HEK293 (cell line): ENCODE measurements at regions not wholly inside any gene's neighbourhood (a gene's known extent, or its start where the extent isn't known, plus 50 kb on each side); places are given as distances from the start of the nearest gene placed in this dataset.

Experiments used
- CTCF ChIA-PET: fragments of 350-600 bp; formaldehyde crosslinking; extraction: SDS; loops from one replicate; lab custom pipeline; 2021; ENCODE audit warnings: antibody characterized with exemption; lab: Yijun Ruan, JAX
- POLR2A ChIA-PET: fragments of 300-600 bp; formaldehyde crosslinking; extraction: SDS; loops from one replicate; lab custom pipeline; 2020; ENCODE audit warnings: antibody characterized with exemption, inconsistent platforms; lab: Yijun Ruan, JAX
- H3K27ac ChIP-seq: fragments of 200-500 bp; sonication (Bioruptor generic); 2 replicates; pipeline ENCODE4 v1.5.1; 2014; ENCODE audit warnings: low read depth, low read length, control low read depth, inconsistent platforms; ENCODE audit errors: extremely low read depth
- H3K36me3 ChIP-seq, 2 experiments: fragments of 200-500 bp in 1 of 2; sonication (Bioruptor generic) in 1 of 2; 1 replicate in 1 of 2; 2 replicates in 1 of 2; pipeline ENCODE4 v1.5.1; 2014 to 2017; ENCODE audit warnings: inconsistent platforms in 2 of 2, low read length in 2 of 2; ENCODE audit not compliant: control insufficient read depth in 2 of 2, insufficient read depth in 1 of 2
- H3K4me1 ChIP-seq: fragments of 200-500 bp; sonication (Bioruptor generic); 2 replicates; pipeline ENCODE4 v1.5.1; 2014; ENCODE audit warnings: mild to moderate bottlenecking, low read length, inconsistent platforms; ENCODE audit not compliant: control insufficient read depth, insufficient read depth
- H3K4me3 ChIP-seq: 2 replicates; pipeline ENCODE4 v1.5.1; 2011; ENCODE audit warnings: low read depth, mild to moderate bottlenecking, control low read depth, low read length, moderate library complexity
- H3K9me3 ChIP-seq: fragments of 200-500 bp; sonication (Bioruptor generic); 2 replicates; pipeline ENCODE4 v1.5.1; 2014; ENCODE audit warnings: low read depth, low read length, inconsistent platforms; ENCODE audit not compliant: control insufficient read depth, insufficient read depth
- BCL11B ChIP-seq: fragments of 450-650 bp; formaldehyde crosslinking; IDR thresholded peaks from 2 replicates; pipeline ENCODE4 v1.5.1; 2016; ENCODE audit warnings: low read depth, missing biosample characterization, missing genetic modification characterization
- EGR2 ChIP-seq: fragments of 450-650 bp; formaldehyde crosslinking; IDR thresholded peaks from 2 replicates; pipeline ENCODE4 v1.5.1; 2016; ENCODE audit warnings: low read depth, missing biosample characterization, missing genetic modification characterization
- PRDM1 ChIP-seq: fragments of 450-650 bp; formaldehyde crosslinking; IDR thresholded peaks from 2 replicates; pipeline ENCODE4; 2016; ENCODE audit warnings: missing biosample characterization, missing genetic modification characterization
- ZNF2 ChIP-seq: fragments of 450-650 bp; formaldehyde crosslinking; IDR thresholded peaks from 2 replicates; pipeline ENCODE4 v1.5.1; 2016; ENCODE audit warnings: missing biosample characterization, missing genetic modification characterization
- ZNF23 ChIP-seq: fragments of 450-650 bp; formaldehyde crosslinking; IDR thresholded peaks from 2 replicates; pipeline ENCODE4 v1.5.1; 2016; ENCODE audit warnings: missing biosample characterization, missing genetic modification characterization, borderline replicate concordance
- ZNF341 ChIP-seq: fragments of 450-650 bp; formaldehyde crosslinking; IDR thresholded peaks from 2 replicates; pipeline ENCODE4; 2016; ENCODE audit warnings: low read depth, missing biosample characterization, missing genetic modification characterization
- ZNF37A ChIP-seq: fragments of 450-650 bp; IDR thresholded peaks from 2 replicates; pipeline ENCODE4 v1.5.1; 2018; ENCODE audit warnings: missing biosample characterization, missing genetic modification characterization
- ZNF416 ChIP-seq: fragments of 450-650 bp; formaldehyde crosslinking; IDR thresholded peaks from 2 replicates; pipeline ENCODE4 v1.5.1; 2016; ENCODE audit warnings: missing biosample characterization, missing genetic modification characterization
- ZNF514 ChIP-seq: fragments of 450-650 bp; formaldehyde crosslinking; IDR thresholded peaks from 2 replicates; pipeline ENCODE4 v1.5.1; 2016; ENCODE audit warnings: missing biosample characterization, missing genetic modification characterization
- ZNF610 ChIP-seq: fragments of 450-650 bp; formaldehyde crosslinking; IDR thresholded peaks from 2 replicates; pipeline ENCODE4 v1.5.1; 2016; ENCODE audit warnings: missing biosample characterization, missing genetic modification characterization, borderline replicate concordance
- ZNF792 ChIP-seq: fragments of 450-650 bp; formaldehyde crosslinking; IDR thresholded peaks from 2 replicates; pipeline ENCODE4 v1.5.1; 2016; ENCODE audit warnings: missing biosample characterization, missing genetic modification characterization
- TF ChIP-seq, protein P1 (sequence below): fragments of 450-650 bp; formaldehyde crosslinking; IDR thresholded peaks from 2 replicates; pipeline ENCODE4 v1.5.0; 2017; ENCODE audit warnings: missing biosample characterization, missing genetic modification characterization, borderline replicate concordance
- TF ChIP-seq, protein P2 (sequence below): fragments of 450-650 bp; IDR thresholded peaks from 2 replicates; pipeline ENCODE4 v1.5.1; 2018; ENCODE audit warnings: missing biosample characterization, missing genetic modification characterization
- TF ChIP-seq, protein P3 (sequence below): fragments of 450-650 bp; formaldehyde crosslinking; conservative IDR thresholded peaks from 2 replicates; pipeline ENCODE4 v1.5.1; 2016; ENCODE audit warnings: low read depth, missing biosample characterization, missing genetic modification characterization
- TF ChIP-seq, protein P4 (sequence below): IDR thresholded peaks from 2 replicates; pipeline ENCODE4 v1.6.1; 2011; ENCODE audit warnings: mild to moderate bottlenecking, low read depth, low read length, borderline replicate concordance
- TF ChIP-seq, protein P5 (sequence below): fragments of 450-650 bp; formaldehyde crosslinking; IDR thresholded peaks from 2 replicates; pipeline ENCODE4 v1.5.1; 2016; ENCODE audit warnings: missing biosample characterization, missing genetic modification characterization
- TF ChIP-seq, protein P6 (sequence below): fragments of 450-650 bp; formaldehyde crosslinking; IDR thresholded peaks from 2 replicates; pipeline ENCODE4 v1.5.1; 2016; ENCODE audit warnings: missing biosample characterization, missing genetic modification characterization

DNA sequence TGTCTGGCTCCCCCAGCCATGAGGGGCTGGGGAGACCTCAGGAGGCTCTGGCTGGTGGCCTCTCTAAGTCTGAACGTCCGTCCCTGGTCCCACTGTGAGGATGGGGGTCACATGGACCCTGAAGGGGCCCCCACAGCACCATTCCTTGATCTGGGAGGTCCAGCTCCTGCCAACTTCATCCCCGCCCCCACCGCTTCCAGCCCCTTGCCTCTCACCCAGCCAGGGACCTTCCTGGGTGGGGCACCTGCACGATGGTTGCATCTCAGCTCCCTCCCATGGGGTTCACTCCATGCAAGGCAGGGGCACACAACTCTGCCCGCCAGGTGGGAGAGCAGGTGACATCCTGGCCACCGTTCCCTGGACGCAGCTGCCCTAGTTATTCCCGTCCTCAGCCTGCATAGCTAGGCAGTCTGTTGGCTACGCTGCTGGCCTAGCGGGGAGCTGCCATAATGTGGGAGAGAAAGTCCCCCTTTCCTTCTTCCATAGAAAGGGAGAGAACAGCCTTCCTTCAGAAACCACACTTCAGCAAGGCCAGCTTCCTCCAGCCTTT, 217.9 kb upstream of the RPL38 start:
- Histone ChIP-seq H3K4me3 (no peak overlapping the region), H3K9me3 (no peaks in the 10 kb centered on the region), H3K27ac (no peak overlapping the region), H3K4me1 (no peaks in the 10 kb centered on the region)
- POLR2A ChIA-PET = interaction anchor here (0.6 to 0.8 kb wide), 3 partner anchors 20 to 675 kb away, joined by 4 to 8 read pairs (median 6); no protein-coding TSS in a partner anchor
- CTCF ChIA-PET = interaction anchor here (0.6 to 0.7 kb wide), 3 partner anchors 10 to 736 kb away, joined by 3 to 4 read pairs (median 4); no protein-coding TSS in a partner anchor
- TF ChIP-seq ZNF23 (tag by site-specific recombination) (no peak), BCL11B (tag by site-specific recombination) (no peak)
- TF ChIP-seq, protein P1, sequence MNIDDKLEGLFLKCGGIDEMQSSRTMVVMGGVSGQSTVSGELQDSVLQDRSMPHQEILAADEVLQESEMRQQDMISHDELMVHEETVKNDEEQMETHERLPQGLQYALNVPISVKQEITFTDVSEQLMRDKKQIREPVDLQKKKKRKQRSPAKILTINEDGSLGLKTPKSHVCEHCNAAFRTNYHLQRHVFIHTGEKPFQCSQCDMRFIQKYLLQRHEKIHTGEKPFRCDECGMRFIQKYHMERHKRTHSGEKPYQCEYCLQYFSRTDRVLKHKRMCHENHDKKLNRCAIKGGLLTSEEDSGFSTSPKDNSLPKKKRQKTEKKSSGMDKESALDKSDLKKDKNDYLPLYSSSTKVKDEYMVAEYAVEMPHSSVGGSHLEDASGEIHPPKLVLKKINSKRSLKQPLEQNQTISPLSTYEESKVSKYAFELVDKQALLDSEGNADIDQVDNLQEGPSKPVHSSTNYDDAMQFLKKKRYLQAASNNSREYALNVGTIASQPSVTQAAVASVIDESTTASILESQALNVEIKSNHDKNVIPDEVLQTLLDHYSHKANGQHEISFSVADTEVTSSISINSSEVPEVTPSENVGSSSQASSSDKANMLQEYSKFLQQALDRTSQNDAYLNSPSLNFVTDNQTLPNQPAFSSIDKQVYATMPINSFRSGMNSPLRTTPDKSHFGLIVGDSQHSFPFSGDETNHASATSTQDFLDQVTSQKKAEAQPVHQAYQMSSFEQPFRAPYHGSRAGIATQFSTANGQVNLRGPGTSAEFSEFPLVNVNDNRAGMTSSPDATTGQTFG (tag by site-specific recombination) = no peak
- TF ChIP-seq, protein P2, sequence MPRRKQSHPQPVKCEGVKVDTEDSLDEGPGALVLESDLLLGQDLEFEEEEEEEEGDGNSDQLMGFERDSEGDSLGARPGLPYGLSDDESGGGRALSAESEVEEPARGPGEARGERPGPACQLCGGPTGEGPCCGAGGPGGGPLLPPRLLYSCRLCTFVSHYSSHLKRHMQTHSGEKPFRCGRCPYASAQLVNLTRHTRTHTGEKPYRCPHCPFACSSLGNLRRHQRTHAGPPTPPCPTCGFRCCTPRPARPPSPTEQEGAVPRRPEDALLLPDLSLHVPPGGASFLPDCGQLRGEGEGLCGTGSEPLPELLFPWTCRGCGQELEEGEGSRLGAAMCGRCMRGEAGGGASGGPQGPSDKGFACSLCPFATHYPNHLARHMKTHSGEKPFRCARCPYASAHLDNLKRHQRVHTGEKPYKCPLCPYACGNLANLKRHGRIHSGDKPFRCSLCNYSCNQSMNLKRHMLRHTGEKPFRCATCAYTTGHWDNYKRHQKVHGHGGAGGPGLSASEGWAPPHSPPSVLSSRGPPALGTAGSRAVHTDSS = peak; percentile 66; the same call in 1 of the 2 replicates
- TF ChIP-seq, all 188 proteins: peak for 1
- H3K36me3 ChIP-seq = no peaks in the 10 kb centered on the region

DNA sequence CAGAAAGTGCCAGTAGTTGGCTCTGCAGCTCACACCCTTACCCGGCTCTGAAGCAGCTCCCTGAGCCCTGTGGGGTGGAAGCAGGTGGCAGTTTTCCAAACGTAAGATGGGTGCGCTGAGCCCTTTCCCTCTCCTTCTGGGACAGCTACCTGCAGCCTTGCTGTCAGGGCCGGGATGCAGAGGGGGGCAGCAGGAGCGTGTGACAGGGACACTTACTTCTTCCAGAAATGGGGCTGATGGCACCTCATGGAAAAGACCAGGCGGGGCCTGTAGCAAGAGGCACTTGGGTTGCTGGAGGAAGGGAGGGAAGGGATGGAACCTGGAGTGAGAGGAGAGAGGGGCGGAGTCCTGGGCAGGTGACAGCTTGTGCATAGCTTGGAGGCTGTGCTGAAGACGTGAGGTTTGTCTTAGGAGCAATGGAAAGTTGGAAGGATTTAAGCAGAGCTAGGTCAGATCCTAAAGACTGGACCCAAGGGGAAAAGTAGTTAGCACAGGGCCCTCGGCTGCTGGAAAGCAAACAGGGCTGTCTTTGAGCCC, 216.8 kb upstream of the RPL38 start:
- no peak overlapping the region for H3K4me3 ChIP-seq
- no peaks in the 10 kb centered on the region for H3K36me3 ChIP-seq
- no peaks in the 10 kb centered on the region for H3K9me3 ChIP-seq
- no peak overlapping the region for H3K27ac ChIP-seq
- POLR2A ChIA-PET = no interaction called here
- H3K4me1 ChIP-seq = no peaks in the 10 kb centered on the region
- no peak for TF ChIP-seq ZNF610 (tag by site-specific recombination)
- TF ChIP-seq ZNF514 (tag by site-specific recombination) = no peak
- TF ChIP-seq ZNF2 (tag by site-specific recombination) = no peak
- TF ChIP-seq EGR2 = no peak
- TF ChIP-seq, protein P3, sequence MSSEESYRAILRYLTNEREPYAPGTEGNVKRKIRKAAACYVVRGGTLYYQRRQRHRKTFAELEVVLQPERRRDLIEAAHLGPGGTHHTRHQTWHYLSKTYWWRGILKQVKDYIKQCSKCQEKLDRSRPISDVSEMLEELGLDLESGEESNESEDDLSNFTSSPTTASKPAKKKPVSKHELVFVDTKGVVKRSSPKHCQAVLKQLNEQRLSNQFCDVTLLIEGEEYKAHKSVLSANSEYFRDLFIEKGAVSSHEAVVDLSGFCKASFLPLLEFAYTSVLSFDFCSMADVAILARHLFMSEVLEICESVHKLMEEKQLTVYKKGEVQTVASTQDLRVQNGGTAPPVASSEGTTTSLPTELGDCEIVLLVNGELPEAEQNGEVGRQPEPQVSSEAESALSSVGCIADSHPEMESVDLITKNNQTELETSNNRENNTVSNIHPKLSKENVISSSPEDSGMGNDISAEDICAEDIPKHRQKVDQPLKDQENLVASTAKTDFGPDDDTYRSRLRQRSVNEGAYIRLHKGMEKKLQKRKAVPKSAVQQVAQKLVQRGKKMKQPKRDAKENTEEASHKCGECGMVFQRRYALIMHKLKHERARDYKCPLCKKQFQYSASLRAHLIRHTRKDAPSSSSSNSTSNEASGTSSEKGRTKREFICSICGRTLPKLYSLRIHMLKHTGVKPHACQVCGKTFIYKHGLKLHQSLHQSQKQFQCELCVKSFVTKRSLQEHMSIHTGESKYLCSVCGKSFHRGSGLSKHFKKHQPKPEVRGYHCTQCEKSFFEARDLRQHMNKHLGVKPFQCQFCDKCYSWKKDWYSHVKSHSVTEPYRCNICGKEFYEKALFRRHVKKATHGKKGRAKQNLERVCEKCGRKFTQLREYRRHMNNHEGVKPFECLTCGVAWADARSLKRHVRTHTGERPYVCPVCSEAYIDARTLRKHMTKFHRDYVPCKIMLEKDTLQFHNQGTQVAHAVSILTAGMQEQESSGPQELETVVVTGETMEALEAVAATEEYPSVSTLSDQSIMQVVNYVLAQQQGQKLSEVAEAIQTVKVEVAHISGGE (tag by site-specific recombination) = no peak
- no peak for TF ChIP-seq ZNF37A (tag by site-specific recombination)
- TF ChIP-seq ZNF416 = no peak
- TF ChIP-seq ZNF792 (tag by site-specific recombination) = no peak
- TF ChIP-seq, protein P4, sequence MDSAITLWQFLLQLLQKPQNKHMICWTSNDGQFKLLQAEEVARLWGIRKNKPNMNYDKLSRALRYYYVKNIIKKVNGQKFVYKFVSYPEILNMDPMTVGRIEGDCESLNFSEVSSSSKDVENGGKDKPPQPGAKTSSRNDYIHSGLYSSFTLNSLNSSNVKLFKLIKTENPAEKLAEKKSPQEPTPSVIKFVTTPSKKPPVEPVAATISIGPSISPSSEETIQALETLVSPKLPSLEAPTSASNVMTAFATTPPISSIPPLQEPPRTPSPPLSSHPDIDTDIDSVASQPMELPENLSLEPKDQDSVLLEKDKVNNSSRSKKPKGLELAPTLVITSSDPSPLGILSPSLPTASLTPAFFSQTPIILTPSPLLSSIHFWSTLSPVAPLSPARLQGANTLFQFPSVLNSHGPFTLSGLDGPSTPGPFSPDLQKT = no peak
- TF ChIP-seq, protein P5, sequence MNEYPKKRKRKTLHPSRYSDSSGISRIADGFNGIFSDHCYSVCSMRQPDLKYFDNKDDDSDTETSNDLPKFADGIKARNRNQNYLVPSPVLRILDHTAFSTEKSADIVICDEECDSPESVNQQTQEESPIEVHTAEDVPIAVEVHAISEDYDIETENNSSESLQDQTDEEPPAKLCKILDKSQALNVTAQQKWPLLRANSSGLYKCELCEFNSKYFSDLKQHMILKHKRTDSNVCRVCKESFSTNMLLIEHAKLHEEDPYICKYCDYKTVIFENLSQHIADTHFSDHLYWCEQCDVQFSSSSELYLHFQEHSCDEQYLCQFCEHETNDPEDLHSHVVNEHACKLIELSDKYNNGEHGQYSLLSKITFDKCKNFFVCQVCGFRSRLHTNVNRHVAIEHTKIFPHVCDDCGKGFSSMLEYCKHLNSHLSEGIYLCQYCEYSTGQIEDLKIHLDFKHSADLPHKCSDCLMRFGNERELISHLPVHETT = no peak
- no peak for TF ChIP-seq PRDM1
- TF ChIP-seq, protein P6, sequence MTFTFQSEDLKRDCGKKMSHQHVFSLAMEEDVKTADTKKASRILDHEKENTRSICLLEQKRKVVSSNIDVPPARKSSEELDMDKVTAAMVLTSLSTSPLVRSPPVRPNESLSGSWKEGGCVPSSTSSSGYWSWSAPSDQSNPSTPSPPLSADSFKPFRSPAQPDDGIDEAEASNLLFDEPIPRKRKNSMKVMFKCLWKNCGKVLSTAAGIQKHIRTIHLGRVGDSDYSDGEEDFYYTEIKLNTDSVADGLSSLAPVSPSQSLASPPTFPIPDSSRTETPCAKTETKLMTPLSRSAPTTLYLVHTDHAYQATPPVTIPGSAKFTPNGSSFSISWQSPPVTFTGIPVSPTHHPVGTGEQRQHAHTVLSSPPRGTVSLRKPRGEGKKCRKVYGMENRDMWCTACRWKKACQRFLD (tag by site-specific recombination) = no peak
- TF ChIP-seq ZNF341 (tag by site-specific recombination) = no peak
- CTCF ChIA-PET = interaction anchor here (0.7 to 2.2 kb wide), 3 partner anchors 11 to 310 kb away, joined by 3 to 15 read pairs (median 6); no protein-coding TSS in a partner anchor
